HT1080 (cell line): ENCODE measurements at regions not wholly inside any gene's neighbourhood (a gene's known extent, or its start where the extent isn't known, plus 50 kb on each side); places are given as distances from the start of the nearest gene placed in this dataset.
"Not testable (repeated sequence)": the region's sequence is repeated elsewhere in the genome, so short reads cannot be mapped to it uniquely, and the experiment has no call there.

Experiments used
- DNase-seq: peaks from one replicate; pipeline ENCODE4 v3.0.0-alpha.2; 2015; ENCODE audit warnings: low read depth

DNA sequence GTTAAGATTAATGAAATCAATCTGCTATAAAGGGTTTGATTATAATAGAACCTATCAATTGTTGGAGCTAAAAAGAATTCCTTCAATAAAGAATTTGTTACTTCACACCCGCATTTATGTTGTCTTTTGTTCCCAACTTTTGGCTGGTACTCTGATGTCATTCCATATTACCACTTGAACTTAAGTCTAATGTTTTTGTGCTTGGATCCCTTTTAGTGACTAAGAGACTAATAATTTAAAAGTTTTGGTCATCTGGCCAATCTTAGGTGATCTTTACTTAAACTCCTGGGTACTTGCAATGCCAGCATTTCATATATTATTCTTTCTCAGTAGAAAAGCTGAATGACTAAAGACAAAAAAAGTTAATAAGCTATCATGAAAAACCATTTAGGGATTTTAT, 113.0 kb downstream of the TMEM30B start:
- DNase-seq, result no peak

- no peak for DNase-seq
Observed at GRCh38 chr14:61167642-61168041, 113.5 kb downstream of the TMEM30B start.

- DNase-seq, result no peak
Observed at GRCh38 chr14:61160798-61161197, 120.3 kb downstream of the TMEM30B start.

GRCh38 chr14:61154641-61155040, 126.5 kb downstream of the TMEM30B start:
- no peak for DNase-seq

DNA sequence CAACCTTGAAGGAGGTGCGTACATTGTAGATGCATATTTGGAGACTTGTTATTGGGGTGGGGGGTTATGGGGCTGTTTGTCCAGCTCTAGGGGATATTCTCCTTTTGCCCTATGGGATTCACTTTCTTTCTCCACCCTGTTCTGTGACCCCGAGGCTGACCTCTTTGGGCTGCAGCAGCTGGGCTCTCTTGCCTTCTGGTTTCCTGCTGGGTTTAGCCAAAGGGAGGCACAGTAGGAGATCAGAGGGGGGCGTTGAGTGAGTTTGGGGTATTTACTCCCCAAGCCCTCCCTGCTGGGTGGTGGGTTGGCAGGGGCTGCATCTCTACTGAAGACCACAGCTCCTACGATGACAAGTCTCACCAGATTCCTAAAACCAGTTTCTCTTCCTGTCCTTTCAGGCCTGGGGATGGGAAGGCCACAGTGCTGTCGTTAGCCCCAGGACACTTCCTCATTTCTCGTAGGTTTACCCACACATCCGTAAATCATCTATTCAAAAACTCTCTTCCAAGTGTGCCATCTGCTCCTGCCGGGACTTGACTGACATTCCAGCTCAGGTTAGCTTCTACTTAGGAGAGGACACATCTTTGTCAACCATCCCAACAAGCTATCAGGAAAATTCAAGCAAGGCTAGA, 127.1 kb downstream of the TMEM30B start:
- DNase-seq, result no peak

- DNase-seq, result peak; percentile 31
Observed at GRCh38 chr14:61153431-61153830, 127.7 kb downstream of the TMEM30B start.

DNA sequence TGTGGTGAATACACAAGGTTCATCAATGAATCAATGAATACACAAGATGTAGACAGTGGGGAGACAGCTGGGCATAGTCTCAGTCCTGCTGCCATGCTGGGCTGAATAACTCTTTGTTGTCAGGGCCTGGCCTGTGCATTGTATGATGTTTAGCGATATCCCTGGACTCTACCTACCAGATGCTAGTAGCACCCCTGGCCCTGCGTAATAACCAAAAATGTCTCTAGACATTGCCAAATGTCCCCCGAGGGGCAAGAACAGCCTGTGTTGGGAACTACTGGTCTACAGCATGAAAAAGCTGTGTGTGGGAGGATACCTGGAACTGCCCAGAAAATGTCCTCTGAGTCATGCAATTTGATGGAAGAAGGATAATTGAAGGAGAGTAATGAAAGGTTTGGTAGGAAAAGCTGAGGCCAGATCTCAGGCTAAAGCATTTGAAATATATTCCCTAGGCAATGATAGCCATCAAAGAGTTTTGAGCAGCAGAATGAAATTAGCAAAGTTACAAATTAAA, 128.2 kb downstream of the TMEM30B start:
- peak; percentile 44 for DNase-seq

- DNase-seq, result no peak
Observed at GRCh38 chr14:61151251-61151650, 129.9 kb downstream of the TMEM30B start.

- no peak for DNase-seq
Observed at GRCh38 chr14:61150851-61151250, 130.3 kb downstream of the TMEM30B start.

DNA sequence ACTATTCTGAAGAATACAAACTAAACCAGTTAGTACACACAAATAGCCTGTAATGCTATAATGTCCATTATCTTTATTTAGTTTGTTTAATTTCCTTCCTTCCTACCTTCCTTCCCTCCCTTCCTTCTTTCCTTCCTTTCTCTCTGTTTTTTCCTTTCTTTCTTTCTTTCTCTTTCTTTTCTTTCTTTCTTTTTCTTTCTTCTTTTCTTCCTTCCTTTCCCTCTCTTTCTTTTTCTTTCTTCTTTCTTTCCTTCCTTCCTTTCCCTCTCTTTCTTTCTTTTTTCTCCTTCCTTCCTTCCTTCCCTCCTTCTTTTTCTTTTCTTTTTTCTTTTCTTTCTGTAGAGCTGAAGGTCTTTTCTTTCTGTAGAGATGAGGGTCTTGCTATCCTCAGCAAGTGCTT, 131.2 kb downstream of the TMEM30B start:
- no peak for DNase-seq

GRCh38 chr14:61148742-61149350, 132.3 kb downstream of the TMEM30B start:
- no peak for DNase-seq

GRCh38 chr14:61147831-61148549, 133.1 kb downstream of the TMEM30B start:
- peak; percentile 99 for DNase-seq

GRCh38 chr14:61147381-61147821, 133.7 kb downstream of the TMEM30B start:
- no peak for DNase-seq

GRCh38 chr14:61146899-61147298, 134.2 kb downstream of the TMEM30B start:
- DNase-seq, result no peak

DNA sequence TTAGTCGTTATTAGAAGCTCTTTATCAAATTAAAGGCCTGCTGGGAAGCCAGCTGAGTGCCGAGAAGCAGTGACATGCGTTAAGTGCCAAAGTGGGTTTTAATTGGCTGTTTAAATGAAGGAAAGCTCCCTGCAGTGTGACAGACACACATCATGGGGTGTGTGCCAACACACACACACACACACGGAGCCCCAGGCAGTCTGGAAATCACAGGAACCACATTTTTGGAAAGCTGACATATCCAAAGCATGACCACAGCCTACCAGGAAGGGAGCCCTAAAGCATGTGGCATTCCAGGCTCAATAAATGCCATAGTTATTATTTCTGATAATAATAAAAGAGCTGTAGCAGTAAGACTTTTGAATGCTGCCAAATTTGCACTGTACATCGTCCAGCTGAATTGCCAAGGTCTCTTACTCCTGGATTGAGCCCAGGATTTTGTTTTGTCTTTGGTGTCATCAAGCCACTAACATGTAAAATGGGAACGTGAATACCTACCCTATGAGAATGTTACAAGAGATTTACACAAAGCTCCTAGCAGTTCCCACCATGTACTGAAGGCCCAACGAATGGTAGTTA, 135.1 kb downstream of the TMEM30B start:
- no peak for DNase-seq

DNA sequence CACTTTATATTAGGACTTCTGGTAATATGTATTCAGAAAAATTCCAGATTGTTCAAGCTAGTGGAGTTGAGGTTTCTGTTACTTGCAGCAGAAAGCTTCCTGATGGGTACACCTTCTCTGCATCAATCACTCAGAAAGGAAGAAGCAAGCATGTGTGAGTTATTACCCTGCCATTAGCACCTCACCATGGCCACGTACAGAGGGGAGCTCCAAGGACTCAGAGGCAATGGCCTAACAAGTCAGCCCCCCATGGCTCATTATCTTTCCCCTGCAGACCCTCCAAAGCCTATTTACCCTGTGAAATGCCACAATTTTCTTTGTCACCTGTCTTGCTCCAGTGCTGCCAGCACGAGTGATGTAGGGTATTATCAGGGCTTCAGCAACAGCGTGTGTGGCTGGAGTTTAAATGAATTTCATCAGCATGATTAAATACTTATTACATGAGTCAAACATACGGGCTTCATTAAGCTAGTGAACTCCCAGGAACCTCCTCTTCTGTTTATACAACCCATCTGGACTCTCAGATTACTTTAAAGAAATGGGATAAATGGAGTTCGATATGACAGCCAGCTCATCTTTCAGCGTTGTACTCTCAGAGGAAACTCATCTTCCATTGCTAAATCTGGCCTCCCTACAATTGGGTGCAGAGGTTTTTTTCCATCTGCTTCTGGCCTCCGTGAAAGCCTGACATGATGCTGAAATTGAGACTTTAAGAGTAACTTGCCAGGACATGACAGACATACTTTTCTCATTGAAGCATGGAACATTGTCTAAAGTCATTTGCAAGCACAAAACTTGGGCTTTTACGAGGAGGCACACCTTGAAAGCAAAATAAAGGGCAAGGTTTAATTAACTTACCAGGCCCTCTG, 135.9 kb downstream of the TMEM30B start:
- peak; percentile 50 for DNase-seq

DNA sequence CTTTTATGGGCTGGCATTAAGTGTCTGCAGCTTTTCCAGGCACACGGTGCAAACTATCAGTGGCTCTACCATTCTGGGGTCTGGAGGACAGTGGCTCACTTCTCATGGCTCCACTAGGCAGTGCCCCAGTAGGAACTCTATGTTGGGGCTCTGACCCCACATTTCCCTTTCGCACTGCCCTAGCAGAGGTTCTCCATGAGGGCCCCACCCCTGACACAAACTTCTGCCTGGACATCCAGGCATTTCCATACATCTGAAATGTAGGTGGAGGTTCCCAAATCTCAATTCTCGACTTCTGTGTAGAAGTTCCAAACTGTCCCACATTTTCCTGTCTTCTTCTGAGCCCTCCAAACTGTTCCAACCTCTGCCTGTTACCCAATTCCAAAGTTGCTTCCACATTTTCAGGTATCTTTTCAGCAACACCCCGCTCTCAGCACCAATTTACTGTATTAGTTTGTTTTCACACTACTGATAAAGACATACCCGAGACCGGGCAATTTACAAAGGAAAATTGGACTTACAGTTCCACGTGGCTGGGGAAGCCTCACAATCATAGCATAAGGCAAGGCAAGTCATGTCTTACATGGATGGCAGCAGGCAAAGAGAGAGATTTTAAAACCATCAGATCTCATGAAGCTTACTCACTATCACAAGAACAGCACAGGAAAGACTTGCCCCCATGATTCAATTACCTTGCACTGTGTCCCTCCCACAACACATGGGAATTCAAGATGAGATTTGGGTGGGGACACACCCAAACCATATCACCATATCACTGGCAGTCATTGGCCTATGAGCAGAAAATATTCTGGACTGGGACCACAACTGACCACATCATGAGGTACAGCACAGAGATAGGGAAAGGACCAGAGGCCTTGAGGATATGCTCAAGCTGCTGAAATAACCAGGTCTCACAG, 136.8 kb downstream of the TMEM30B start:
- DNase-seq, result not testable (repeated sequence)

- peak; percentile 95 for DNase-seq
Observed at GRCh38 chr14:61140872-61141271, 140.3 kb downstream of the TMEM30B start.

DNA sequence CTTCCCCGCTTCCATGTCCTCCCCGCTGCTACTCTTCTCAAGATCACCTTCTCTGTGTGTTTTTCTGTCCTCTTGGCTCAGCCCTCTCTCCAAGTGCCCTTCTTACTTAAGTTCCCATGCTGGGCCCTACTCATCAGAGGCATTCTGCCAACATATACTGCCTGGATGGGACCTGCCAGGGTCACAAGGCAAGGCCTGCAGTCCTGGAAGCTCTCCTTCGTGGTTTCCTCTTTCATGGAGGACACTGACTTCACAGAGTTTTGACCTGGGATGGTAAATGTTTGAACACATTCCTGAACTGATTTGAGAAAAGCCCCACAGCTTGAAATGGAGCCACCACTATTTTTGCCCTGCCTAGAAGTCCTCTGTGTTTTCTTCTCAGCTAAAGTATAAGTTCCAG, 140.9 kb downstream of the TMEM30B start:
- DNase-seq, result peak; percentile 60

GRCh38 chr14:61139006-61139599, 142.0 kb downstream of the TMEM30B start:
- DNase-seq, result peak; percentile 27
